ENCODE measurements at regions not wholly inside any gene's neighbourhood (a gene's known extent, or its start where the extent isn't known, plus 50 kb on each side); places are given as distances from the start of the nearest gene placed in this dataset.

DNA sequence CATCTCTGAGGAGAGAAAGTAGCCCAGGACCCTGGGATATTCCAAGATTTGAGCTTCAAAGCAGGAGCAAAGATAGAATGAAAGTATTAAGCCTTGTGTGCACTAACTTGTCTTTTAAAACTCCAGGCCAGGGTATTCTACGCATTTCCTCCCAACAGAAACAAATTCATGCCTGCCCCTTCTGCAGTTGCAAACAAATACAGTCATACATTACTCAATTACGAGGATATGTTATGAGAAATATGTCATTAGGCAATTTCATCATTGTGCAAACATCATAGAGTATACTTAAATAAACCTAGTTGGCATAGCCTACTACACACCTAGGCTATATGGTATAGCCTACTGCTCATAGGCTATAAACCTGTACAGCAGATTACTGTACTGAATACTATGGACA lies 154.5 kb upstream of the KIAA1217 start:
- Histone ChIP-seq H3K4me3 (ENCODE audit: low read depth, low read length) (no peak overlapping the region), H3K9ac (ENCODE audit: low read depth, low read length) (no peak overlapping the region), H3K27me3 (ENCODE audit: control insufficient read depth, insufficient read depth, low read length) (no peaks in the 10 kb centered on the region), H3K9me3 (ENCODE audit: control insufficient read depth, insufficient read depth, low read length) (no peaks in the 10 kb centered on the region), H3K27ac (ENCODE audit: low read depth, low read length) (no peak overlapping the region), H3K36me3 (ENCODE audit: control insufficient read depth, insufficient read depth, low read length) (no peaks in the 10 kb centered on the region), H3K4me1 (ENCODE audit: control insufficient read depth, insufficient read depth, low read length) (no peaks in the 10 kb centered on the region)

DNA sequence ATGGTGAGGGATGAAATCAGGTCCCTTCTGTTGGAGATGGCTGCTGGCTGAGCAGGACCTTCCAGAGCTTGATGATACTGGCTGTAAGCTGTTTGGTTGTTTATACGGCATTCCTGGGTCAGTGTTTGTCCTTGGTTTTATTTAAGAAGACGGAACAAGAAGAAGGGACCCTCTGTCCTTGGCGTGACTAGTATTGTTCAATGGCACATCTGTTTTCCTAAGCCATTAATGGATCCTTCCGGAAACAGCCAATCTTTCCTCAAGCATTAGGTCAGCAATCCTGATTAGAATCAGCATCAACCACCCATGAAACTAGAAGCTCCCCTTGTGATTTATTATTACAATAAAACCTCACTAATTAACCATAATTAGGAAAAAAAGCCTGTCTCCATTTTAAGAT lies 128.7 kb upstream of the KIAA1217 start:
- Histone ChIP-seq H3K9me3 (ENCODE audit: control insufficient read depth, insufficient read depth, low read length) (no peaks in the 10 kb centered on the region), H3K9ac (ENCODE audit: low read depth, low read length) (no peak overlapping the region), H3K27ac (ENCODE audit: low read depth, low read length) (no peak overlapping the region), H3K36me3 (ENCODE audit: control insufficient read depth, insufficient read depth, low read length) (no peaks in the 10 kb centered on the region), H3K4me1 (ENCODE audit: control insufficient read depth, insufficient read depth, low read length) (peaks cover 10% of the 10 kb centered on the region; the same call in 1 of the 2 replicates), H3K4me3 (ENCODE audit: low read depth, low read length) (no peak overlapping the region), H3K27me3 (ENCODE audit: control insufficient read depth, insufficient read depth, low read length) (no peaks in the 10 kb centered on the region)

DNA sequence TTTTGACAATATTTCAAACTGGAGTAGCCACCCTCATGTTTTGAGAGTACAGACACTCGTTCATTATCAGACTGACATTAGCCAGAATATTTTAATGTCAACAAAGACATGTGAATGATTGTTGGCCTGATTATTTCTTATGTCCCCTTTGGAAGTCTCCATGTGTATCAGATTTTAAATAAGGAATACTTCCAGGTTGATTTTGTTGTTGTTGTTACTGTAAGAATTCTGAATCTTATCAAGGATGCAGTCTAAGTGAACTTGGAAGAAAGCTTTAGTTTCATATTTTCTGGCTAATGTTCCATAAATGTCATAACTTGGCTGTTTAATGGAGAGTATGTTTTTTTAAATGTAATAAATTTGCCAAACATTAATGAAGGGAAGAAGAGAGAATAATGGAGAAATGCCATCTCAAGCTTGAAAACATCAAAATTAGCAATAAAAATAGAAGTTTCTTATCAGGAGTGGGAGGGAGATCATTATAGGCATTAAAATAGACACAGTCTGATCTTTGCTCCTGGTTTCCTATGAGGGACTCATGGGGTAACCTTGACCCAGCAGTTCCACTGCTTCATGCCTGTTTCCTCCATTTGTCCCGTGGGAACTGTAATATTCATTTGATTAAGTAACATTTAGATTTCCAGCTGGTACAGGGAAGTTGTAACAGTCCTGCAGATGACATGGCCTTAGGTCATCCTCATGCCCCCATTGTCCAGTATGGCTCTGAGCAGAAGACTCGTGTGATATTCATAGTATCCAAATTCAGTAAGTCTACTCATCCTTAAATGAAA lies 122.4 kb upstream of the KIAA1217 start:
- Histone ChIP-seq H3K36me3 (ENCODE audit: control insufficient read depth, insufficient read depth, low read length) (no peaks in the 10 kb centered on the region), H3K27ac (ENCODE audit: low read depth, low read length) (no peak overlapping the region), H3K27me3 (ENCODE audit: control insufficient read depth, insufficient read depth, low read length) (no peaks in the 10 kb centered on the region), H3K9ac (ENCODE audit: low read depth, low read length) (no peak overlapping the region), H3K9me3 (ENCODE audit: control insufficient read depth, insufficient read depth, low read length) (no peaks in the 10 kb centered on the region), H3K4me3 (ENCODE audit: low read depth, low read length) (no peak overlapping the region), H3K4me1 (ENCODE audit: control insufficient read depth, insufficient read depth, low read length) (peaks cover 5% of the 10 kb centered on the region; the same call in 1 of the 2 replicates)

DNA sequence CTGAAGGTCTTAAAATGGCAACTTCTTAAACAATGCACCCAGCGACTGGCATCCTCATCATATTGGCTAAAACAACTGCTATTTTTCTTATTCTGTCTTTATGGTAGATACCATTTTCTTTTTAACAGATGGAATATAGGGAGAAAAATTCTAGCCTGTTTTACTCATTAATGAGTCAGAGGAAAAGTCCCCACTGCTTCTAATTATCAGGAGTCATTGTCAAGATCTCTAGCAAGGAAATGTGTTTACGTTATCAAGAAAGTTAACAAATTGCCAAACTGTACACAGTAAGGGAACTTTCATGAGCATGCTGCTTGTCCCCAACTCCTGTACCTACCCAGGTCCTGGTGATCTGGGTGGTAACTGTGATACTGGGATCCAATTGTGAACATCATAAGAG lies 117.7 kb upstream of the KIAA1217 start:
- no peak overlapping the region for H3K4me3 ChIP-seq (ENCODE audit: low read depth, low read length)
- no peaks in the 10 kb centered on the region for H3K36me3 ChIP-seq (ENCODE audit: control insufficient read depth, insufficient read depth, low read length)
- H3K27me3 ChIP-seq (ENCODE audit: control insufficient read depth, insufficient read depth, low read length) = no peaks in the 10 kb centered on the region
- H3K9me3 ChIP-seq (ENCODE audit: control insufficient read depth, insufficient read depth, low read length) = peaks cover 12% of the 10 kb centered on the region
- no peaks in the 10 kb centered on the region for H3K4me1 ChIP-seq (ENCODE audit: control insufficient read depth, insufficient read depth, low read length)
- no peak overlapping the region for H3K9ac ChIP-seq (ENCODE audit: low read depth, low read length)
- no peak overlapping the region for H3K27ac ChIP-seq (ENCODE audit: low read depth, low read length)

DNA sequence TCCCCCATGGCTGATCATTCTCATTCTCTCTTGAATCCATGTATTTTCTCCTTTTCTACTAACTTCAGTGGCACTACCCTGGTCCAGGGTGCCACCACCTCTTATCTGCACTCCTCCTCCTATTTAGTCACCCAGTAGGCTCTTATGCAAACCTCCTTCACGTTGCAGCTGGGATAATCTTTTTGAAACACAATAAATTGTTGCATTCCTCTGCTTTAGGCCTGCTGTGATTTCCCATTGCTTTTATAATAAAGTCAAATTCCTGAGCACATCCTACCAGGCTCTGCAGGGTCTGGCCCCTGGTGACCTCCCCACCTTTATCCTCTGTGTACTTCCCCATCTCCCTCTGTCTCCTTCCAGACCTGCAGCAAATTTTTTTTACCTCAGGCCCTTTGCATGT lies 112.7 kb upstream of the KIAA1217 start:
- no peak overlapping the region for H3K4me3 ChIP-seq (ENCODE audit: low read depth, low read length)
- H3K9me3 ChIP-seq (ENCODE audit: control insufficient read depth, insufficient read depth, low read length) = peaks cover 12% of the 10 kb centered on the region
- H3K36me3 ChIP-seq (ENCODE audit: control insufficient read depth, insufficient read depth, low read length) = no peaks in the 10 kb centered on the region
- no peaks in the 10 kb centered on the region for H3K27me3 ChIP-seq (ENCODE audit: control insufficient read depth, insufficient read depth, low read length)
- H3K4me1 ChIP-seq (ENCODE audit: control insufficient read depth, insufficient read depth, low read length) = no peaks in the 10 kb centered on the region; the same call in 1 of the 2 replicates
- peak overlapping the region; percentile 51 for H3K27ac ChIP-seq (ENCODE audit: low read depth, low read length)
- no peak overlapping the region for H3K9ac ChIP-seq (ENCODE audit: low read depth, low read length)

DNA sequence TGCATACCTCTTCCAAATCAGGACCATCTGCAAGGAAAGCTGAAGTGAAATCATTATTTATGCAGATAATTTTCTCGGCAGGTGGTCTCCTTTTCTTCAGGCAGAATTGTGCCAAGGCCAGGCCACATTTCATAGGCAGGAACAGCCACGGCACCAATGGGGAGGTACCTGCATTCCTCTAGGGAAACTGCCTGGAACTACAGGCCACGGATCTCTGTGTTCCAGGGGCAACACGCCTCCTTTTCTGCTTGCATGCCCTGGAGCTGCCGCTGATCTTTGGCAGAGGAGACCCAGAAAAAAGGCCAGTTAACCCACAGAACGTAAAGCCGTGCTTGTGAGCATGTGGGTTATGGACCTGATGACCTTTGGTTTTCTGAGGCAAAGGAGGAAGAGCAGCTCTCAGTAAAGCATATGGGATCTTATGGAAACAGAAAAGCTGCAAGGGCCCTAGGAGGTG lies 111.2 kb upstream of the KIAA1217 start:
- no peak overlapping the region for H3K27ac ChIP-seq (ENCODE audit: low read depth, low read length)
- H3K9me3 ChIP-seq (ENCODE audit: control insufficient read depth, insufficient read depth, low read length) = peaks cover 12% of the 10 kb centered on the region
- no peaks in the 10 kb centered on the region; the same call in 1 of the 2 replicates for H3K4me1 ChIP-seq (ENCODE audit: control insufficient read depth, insufficient read depth, low read length)
- no peak overlapping the region for H3K4me3 ChIP-seq (ENCODE audit: low read depth, low read length)
- H3K36me3 ChIP-seq (ENCODE audit: control insufficient read depth, insufficient read depth, low read length) = no peaks in the 10 kb centered on the region
- H3K9ac ChIP-seq (ENCODE audit: low read depth, low read length) = no peak overlapping the region
- no peaks in the 10 kb centered on the region for H3K27me3 ChIP-seq (ENCODE audit: control insufficient read depth, insufficient read depth, low read length)

DNA sequence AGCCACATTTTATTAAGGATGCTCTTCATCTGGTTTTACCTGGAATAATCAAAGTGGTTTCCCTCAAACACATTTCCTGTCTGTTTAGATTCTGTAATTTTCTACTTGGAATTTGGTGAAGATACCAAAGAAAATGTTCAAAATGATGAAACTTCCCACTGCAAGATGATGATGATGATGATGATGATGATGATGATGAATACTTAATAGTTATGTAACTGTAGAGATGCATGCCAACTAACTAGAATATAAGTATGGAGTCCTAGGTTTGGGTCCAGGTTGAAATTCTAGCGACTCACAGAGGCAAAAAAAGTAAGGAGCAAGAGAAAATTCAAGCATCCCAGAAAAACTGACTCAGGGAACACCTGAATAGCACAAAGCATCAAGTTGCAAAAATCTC lies 104.0 kb upstream of the KIAA1217 start:
- no peaks in the 10 kb centered on the region for H3K9me3 ChIP-seq (ENCODE audit: control insufficient read depth, insufficient read depth, low read length)

DNA sequence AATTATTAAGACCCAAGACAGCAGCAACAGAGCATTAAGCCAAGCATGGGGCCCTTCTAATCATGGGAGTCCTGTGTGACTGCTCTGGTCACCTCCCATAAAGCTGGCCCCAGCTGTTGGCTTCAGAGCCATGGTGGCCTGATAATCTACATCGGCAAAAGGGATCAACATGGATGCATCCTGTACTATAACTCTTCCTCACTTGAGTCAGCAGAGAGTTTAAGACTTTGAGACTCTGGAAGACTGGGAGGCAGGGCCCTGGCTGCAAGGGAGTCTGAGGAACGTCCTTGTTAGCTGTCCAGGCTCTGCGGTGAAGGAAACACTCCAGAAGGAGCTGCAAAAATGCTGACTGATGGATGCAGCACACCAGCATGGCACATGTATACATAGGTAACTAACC lies 95.0 kb upstream of the KIAA1217 start:
- Histone ChIP-seq H3K9me3 (ENCODE audit: control insufficient read depth, insufficient read depth, low read length) (no peaks in the 10 kb centered on the region), H3K27me3 (ENCODE audit: control insufficient read depth, insufficient read depth, low read length) (no peaks in the 10 kb centered on the region), H3K36me3 (ENCODE audit: control insufficient read depth, insufficient read depth, low read length) (no peaks in the 10 kb centered on the region), H3K4me3 (ENCODE audit: low read depth, low read length) (no peak overlapping the region), H3K9ac (ENCODE audit: low read depth, low read length) (no peak overlapping the region), H3K27ac (ENCODE audit: low read depth, low read length) (no peak overlapping the region), H3K4me1 (ENCODE audit: control insufficient read depth, insufficient read depth, low read length) (peaks cover 13% of the 10 kb centered on the region)

More for the DNA sequence above, 104.0 kb upstream of the KIAA1217 start:
- Histone ChIP-seq H3K9ac (ENCODE audit: low read depth, low read length) (no peak overlapping the region), H3K27ac (ENCODE audit: low read depth, low read length) (no peak overlapping the region), H3K36me3 (ENCODE audit: control insufficient read depth, insufficient read depth, low read length) (no peaks in the 10 kb centered on the region), H3K27me3 (ENCODE audit: control insufficient read depth, insufficient read depth, low read length) (no peaks in the 10 kb centered on the region), H3K4me3 (ENCODE audit: low read depth, low read length) (no peak overlapping the region), H3K4me1 (ENCODE audit: control insufficient read depth, insufficient read depth, low read length) (no peaks in the 10 kb centered on the region)

DNA sequence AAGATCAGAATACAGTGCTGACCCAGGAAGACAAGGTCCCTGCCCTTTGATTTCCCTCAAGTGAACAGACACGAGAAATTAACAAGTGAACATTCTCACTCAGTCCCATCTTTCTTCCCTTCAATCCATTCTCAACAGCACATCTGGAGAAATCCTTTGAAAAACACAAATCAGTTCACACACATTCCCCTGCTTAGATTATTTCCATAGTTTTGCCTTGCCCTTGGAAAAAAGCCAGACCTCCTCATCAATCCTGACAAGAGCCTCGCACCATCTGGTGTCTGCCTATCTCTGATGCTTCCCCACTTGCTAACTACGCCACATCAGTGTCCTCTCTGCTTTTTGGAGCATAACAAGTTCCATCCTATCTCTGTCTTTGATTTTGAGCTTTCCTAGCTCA lies 94.4 kb upstream of the KIAA1217 start:
- Histone ChIP-seq H3K9me3 (ENCODE audit: control insufficient read depth, insufficient read depth, low read length) (no peaks in the 10 kb centered on the region), H3K27me3 (ENCODE audit: control insufficient read depth, insufficient read depth, low read length) (no peaks in the 10 kb centered on the region), H3K36me3 (ENCODE audit: control insufficient read depth, insufficient read depth, low read length) (no peaks in the 10 kb centered on the region), H3K4me3 (ENCODE audit: low read depth, low read length) (no peak overlapping the region), H3K4me1 (ENCODE audit: control insufficient read depth, insufficient read depth, low read length) (peaks cover 17% of the 10 kb centered on the region), H3K27ac (ENCODE audit: low read depth, low read length) (no peak overlapping the region), H3K9ac (ENCODE audit: low read depth, low read length) (no peak overlapping the region)

DNA sequence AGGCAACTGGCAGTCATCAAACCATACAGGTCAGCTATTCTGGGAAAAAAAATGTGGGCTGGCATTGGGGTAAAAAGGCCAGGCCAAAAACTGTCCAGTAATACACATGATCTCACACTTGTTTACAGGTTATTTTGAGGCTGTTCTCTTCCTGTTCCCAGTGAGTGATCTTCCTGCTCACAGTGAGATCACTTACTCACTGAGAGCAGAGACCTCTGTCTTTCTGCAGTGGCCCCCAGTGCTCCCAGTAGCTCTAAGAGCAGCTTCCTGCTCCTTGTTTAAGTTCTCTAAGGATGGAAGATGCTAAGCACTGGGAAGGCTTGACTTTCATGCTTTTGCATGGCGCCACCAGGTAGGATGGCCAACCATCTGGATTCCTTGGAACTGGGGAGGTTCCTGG lies 93.5 kb upstream of the KIAA1217 start:
- no peaks in the 10 kb centered on the region for H3K9me3 ChIP-seq (ENCODE audit: control insufficient read depth, insufficient read depth, low read length)
- no peaks in the 10 kb centered on the region for H3K27me3 ChIP-seq (ENCODE audit: control insufficient read depth, insufficient read depth, low read length)
- no peak overlapping the region for H3K9ac ChIP-seq (ENCODE audit: low read depth, low read length)
- H3K36me3 ChIP-seq (ENCODE audit: control insufficient read depth, insufficient read depth, low read length) = no peaks in the 10 kb centered on the region
- peaks cover 17% of the 10 kb centered on the region for H3K4me1 ChIP-seq (ENCODE audit: control insufficient read depth, insufficient read depth, low read length)
- H3K4me3 ChIP-seq (ENCODE audit: low read depth, low read length) = no peak overlapping the region
- H3K27ac ChIP-seq (ENCODE audit: low read depth, low read length) = no peak overlapping the region

DNA sequence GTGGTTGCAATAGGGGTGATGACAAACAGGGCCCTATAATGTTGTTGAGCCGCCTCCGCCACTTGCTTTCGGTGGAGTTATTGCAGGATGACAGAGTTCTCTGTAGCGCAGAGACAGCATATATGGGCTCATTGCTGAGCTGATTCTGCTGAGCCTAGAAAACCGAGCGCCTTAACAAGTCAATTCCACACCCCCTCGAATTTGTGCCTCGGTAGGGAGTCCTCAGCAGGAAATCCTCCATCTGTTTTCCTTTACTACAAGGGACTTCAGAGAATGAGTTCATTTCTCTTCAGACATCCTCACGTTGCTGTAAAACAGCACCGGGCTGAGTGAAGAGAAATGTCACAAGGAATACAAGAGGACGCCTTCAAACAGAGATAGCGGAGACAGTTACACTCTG lies 90.7 kb upstream of the KIAA1217 start:
- Histone ChIP-seq H3K9ac (ENCODE audit: low read depth, low read length) (peak overlapping the region; percentile 32; the same call in 1 of the 2 replicates), H3K4me3 (ENCODE audit: low read depth, low read length) (peak overlapping the region; percentile 37), H3K36me3 (ENCODE audit: control insufficient read depth, insufficient read depth, low read length) (no peaks in the 10 kb centered on the region), H3K9me3 (ENCODE audit: control insufficient read depth, insufficient read depth, low read length) (no peaks in the 10 kb centered on the region), H3K4me1 (ENCODE audit: control insufficient read depth, insufficient read depth, low read length) (peaks cover 17% of the 10 kb centered on the region), H3K27me3 (ENCODE audit: control insufficient read depth, insufficient read depth, low read length) (no peaks in the 10 kb centered on the region), H3K27ac (ENCODE audit: low read depth, low read length) (peak overlapping the region; percentile 48)
